ENCODE measurements at regions not wholly inside any gene's neighbourhood (a gene's known extent, or its start where the extent isn't known, plus 50 kb on each side); places are given as distances from the start of the nearest gene placed in this dataset.

- DNase-seq (ENCODE audit: low read depth in 2 of 2): no peak
These were observed 177.7 kb upstream of the FRMD6 start for GRCh38 chr14:51473808-51474565.

- DNase-seq (ENCODE audit: low read depth in 2 of 2): no peak
These were observed 176.9 kb upstream of the FRMD6 start for GRCh38 chr14:51474854-51475253.

DNA sequence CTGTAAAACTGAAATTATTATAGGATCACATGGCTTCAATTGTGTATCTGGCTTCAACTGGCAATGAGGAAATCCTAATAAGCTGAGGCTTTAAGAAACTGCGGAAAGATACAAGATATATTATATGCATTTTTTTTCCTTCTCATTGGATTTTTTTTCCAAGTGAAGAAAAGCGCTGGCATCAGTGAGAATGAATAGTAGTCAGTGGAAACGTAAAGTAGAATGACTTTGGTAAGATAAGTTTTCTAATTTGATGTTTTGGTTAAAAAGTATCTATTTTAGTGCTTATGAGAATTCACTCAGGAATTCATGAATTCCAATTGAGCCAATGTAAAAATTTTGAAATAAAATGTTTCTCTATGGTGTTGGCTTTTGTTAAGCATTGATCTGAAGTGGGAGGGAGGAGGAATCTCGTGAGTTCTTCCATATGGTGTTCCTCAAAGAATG, 173.5 kb upstream of the FRMD6 start:
- no peak for DNase-seq (ENCODE audit: low read depth in 2 of 2)

GRCh38 chr14:51479584-51480325, 172.0 kb upstream of the FRMD6 start:
- no peak for DNase-seq (ENCODE audit: low read depth in 2 of 2)

- DNase-seq (ENCODE audit: low read depth in 2 of 2): no peak
These were observed 170.1 kb upstream of the FRMD6 start for GRCh38 chr14:51481643-51482042.

GRCh38 chr14:51482102-51482501, 169.6 kb upstream of the FRMD6 start:
- no peak for DNase-seq (ENCODE audit: low read depth in 2 of 2)

DNA sequence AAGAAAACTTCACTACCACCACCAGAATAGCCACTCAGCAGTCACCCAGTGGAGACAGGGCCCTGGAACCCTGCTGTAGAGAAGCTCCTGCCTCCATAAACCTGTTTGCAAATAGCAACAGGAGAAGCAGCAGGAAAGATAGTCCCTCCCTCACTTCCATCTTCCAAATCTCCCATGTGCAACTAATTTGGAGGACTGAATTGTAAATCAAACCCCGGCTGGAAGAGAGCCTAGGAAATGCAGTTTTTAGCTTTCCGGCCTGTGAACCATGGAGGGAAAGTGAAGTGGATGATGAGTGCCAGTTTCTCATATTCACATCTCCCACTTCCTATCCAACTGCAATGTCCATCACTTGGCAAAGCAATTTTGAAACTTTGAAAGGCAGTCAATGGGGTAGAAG, 167.2 kb upstream of the FRMD6 start:
- DNase-seq (ENCODE audit: low read depth in 2 of 2): no peak

DNA sequence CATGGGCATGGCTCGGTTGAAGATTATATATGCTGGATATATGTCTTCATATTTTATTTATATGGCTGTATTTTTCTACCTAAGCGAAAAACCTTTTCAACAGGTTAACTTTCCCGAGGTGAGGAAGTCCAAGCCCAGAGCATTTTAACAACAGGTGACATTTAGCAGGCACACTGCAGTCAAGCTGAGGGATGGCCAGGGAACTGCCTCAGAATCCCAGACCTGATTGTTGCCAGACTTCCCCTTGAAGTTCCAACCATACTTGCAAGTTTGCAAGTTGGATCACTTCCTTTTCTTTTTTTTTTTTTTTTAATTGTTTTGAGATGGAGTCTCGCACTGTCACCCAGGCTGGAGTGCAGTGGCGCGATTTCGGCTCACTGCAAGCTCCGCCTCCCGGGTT, 166.0 kb upstream of the FRMD6 start:
- DNase-seq (ENCODE audit: low read depth in 2 of 2): no peak

GRCh38 chr14:51487848-51488247, 163.9 kb upstream of the FRMD6 start:
- no peak for DNase-seq (ENCODE audit: low read depth in 2 of 2)

DNA sequence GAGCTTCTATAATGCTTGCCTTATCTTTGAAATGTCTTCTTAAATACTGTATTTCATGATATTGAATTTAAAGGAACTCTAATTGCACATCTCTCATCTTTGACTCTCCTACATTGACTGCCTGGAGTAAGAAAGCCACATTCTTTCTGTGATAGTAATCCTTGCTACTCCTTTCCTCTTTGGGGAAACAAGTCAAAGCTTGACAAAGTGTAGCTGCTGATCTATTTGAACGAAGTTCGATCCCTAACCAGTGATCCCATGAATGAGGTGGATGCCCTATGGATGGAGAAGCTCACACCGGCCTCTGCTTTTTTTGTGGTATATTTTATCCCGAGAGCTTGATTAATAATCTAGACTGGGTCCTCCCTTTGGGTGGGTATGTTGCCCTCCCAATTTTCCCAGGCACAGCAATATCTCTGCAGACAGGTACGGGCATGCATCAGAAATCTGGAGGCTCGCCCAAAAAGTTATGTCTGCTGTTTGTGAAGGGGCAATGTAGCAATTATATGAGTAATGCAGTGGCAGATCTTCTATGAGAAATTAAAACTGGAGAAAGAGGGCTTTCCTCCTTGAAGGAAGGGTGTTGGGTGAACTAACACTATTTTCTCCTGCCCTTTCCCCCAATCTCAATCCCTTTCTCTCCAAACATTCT, 163.0 kb upstream of the FRMD6 start:
- no peak for DNase-seq (ENCODE audit: low read depth in 2 of 2)

- DNase-seq (ENCODE audit: low read depth in 2 of 2): no peak
These were observed 161.5 kb upstream of the FRMD6 start for GRCh38 chr14:51490205-51490604.

GRCh38 chr14:51491036-51491545, 160.6 kb upstream of the FRMD6 start:
- DNase-seq (ENCODE audit: low read depth in 2 of 2): no peak

- no peak for DNase-seq (ENCODE audit: low read depth in 2 of 2)
These were observed 159.9 kb upstream of the FRMD6 start for GRCh38 chr14:51491776-51492175.

- DNase-seq (ENCODE audit: low read depth in 2 of 2): no peak
These were observed 156.4 kb upstream of the FRMD6 start for GRCh38 chr14:51495319-51495718.

GRCh38 chr14:51498411-51499227, 153.1 kb upstream of the FRMD6 start:
- DNase-seq (ENCODE audit: low read depth in 2 of 2): no peak

DNA sequence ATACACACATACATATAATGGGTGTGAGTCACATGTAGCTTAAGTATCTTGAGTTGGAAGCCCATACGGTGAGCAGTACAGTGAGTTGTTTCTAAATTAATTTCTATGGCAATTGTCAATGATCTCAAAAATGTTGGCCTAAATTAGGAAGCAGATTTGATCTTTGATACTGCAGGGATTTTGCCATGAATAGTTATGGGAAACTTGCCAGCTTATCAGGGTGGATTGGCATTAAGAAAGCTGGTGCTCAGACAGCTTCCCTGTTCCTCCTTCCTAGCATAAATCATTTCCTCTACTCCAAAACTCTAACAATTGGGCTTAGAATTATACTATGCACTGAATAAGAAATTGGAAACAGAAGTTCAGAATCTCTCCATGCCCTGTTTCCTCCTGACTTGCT, 150.9 kb upstream of the FRMD6 start:
- DNase-seq (ENCODE audit: low read depth in 2 of 2): no peak

GRCh38 chr14:51501746-51502145, 150.0 kb upstream of the FRMD6 start:
- DNase-seq (ENCODE audit: low read depth in 2 of 2): no peak

DNA sequence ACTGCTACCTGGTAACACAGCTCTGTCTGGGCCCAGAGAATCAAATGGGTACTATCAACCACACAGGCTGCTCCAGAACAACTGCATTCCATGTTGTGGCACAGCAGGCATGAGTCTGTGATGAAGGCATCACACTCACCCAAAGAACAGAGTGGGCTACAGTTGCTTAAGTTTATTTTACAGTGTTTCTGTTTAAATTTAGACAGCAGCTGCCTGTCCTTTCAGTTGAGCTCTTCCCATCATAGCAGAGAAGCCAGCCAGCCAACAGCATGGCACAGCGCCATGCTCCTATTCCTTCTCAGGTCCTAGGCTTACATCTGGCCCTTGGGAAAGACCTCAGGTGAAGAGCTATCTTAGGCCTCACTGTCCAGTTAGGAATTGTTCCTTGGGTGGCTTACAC, 147.0 kb upstream of the FRMD6 start:
- DNase-seq (ENCODE audit: low read depth in 2 of 2): no peak

GRCh38 chr14:51507511-51507905, 144.2 kb upstream of the FRMD6 start:
- no peak for DNase-seq (ENCODE audit: low read depth in 2 of 2)

DNA sequence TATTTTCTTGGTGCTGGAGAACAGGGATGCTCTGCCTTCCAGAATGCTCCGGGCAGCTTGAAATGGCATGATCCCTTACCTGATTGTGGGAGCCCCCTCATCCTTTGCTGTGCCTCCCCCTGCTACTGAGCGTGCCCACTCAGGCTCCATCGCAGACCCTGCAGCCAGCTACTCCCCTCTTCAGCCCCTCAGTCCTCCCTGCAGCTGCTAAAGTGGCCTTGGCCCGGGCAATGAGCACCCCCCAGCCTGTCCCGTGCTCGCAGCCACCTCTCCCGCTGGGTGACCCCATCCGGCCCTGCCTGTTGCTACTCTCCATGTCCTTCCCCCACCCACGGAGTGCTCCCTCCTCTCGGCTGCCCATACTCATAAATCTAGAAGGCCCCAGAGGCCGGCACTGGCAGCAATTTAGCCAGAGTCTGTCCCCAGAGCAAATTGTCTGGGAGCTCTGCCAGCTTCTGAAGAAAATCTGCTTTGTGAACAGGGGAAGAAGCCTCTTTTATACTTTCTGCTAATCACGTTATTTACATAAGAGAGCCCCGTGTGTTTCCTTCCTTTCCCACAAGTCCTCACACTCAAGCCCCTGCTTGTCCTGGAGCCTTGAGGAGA, 143.7 kb upstream of the FRMD6 start:
- DNase-seq (ENCODE audit: low read depth in 2 of 2): no peak

DNA sequence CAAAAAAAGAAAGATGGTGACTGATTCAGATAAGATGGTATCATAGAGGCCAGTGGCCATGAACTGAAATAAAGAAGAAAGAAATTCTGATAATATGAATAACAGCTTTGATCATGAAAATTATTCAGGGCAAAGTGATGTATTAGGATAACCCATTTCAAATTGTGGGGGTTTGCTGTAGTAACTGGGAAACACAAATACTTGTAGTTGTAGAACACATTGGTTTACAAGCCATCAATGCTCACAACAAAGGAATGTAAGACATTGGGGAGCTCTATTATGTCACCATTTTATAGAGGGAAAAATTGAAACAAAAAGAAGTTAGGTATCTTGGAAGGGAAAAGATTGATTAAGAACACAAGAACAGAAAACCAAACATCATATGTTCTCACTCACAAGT, 140.4 kb upstream of the FRMD6 start:
- DNase-seq (ENCODE audit: low read depth in 2 of 2): no peak
